ENCODE measurements at regions not wholly inside any gene's neighbourhood (a gene's known extent, or its start where the extent isn't known, plus 50 kb on each side); places are given as distances from the start of the nearest gene placed in this dataset.

DNA sequence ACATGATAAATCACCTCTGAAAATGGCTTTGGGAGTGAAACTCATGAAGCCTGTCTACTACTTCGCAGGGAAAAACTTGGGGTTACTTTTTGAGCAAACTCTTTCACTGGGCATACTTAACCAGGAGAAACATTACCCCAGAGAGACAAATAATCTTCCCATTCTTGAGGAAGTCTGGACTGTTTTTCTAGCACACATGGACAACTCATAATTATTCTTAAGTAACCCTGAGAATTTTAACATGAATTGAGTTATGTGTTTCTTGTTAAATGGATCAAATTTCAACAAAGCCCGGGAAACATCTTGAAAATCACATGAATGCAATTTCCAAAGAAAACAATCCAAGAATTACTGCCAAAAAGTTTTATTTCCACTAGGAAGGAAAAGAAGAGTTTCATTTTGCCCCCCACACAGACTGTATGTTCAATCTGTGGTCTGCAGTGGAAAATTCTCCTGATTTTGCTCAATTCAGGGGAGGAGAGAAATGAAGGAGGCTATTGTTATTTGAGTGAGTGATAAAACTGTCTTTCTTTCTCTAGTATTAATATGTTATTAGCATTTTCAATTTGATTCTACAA is 564.8 kb upstream of the CLINT1 start:
- TF ChIP-seq, protein P1, sequence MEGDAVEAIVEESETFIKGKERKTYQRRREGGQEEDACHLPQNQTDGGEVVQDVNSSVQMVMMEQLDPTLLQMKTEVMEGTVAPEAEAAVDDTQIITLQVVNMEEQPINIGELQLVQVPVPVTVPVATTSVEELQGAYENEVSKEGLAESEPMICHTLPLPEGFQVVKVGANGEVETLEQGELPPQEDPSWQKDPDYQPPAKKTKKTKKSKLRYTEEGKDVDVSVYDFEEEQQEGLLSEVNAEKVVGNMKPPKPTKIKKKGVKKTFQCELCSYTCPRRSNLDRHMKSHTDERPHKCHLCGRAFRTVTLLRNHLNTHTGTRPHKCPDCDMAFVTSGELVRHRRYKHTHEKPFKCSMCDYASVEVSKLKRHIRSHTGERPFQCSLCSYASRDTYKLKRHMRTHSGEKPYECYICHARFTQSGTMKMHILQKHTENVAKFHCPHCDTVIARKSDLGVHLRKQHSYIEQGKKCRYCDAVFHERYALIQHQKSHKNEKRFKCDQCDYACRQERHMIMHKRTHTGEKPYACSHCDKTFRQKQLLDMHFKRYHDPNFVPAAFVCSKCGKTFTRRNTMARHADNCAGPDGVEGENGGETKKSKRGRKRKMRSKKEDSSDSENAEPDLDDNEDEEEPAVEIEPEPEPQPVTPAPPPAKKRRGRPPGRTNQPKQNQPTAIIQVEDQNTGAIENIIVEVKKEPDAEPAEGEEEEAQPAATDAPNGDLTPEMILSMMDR (IDR thresholded peaks at IDR 0.05; ENCODE audit: low read length): no peak
- no peak for TF ChIP-seq EZH2 (optimal IDR thresholded peaks at IDR 0.05; ENCODE audit: low read depth, low read length)

Data from MM.1S (cell line).